ENCODE measurements at regions not wholly inside any gene's neighbourhood (a gene's known extent, or its start where the extent isn't known, plus 50 kb on each side); places are given as distances from the start of the nearest gene placed in this dataset.
"Not testable (repeated sequence)": the region's sequence is repeated elsewhere in the genome, so short reads cannot be mapped to it uniquely, and the experiment has no call there.

GRCh38 chr10:35874311-35875015, 232.4 kb upstream of the FZD8 start:
- no peak for DNase-seq

- DNase-seq = no peak
Observed at GRCh38 chr10:35872671-35873070, 230.6 kb upstream of the FZD8 start.

GRCh38 chr10:35870665-35871310, 228.7 kb upstream of the FZD8 start:
- DNase-seq = no peak

- DNase-seq = not testable (repeated sequence)
Observed at GRCh38 chr10:35858676-35859283, 216.7 kb upstream of the FZD8 start.

GRCh38 chr10:35857860-35858259, 215.8 kb upstream of the FZD8 start:
- DNase-seq = no peak

GRCh38 chr10:35855155-35855947, 213.3 kb upstream of the FZD8 start:
- no peak for DNase-seq

GRCh38 chr10:35854661-35855060, 212.6 kb upstream of the FZD8 start:
- DNase-seq = no peak

GRCh38 chr10:35852721-35853120, 210.6 kb upstream of the FZD8 start:
- DNase-seq = no peak

GRCh38 chr10:35848412-35848811, 206.3 kb upstream of the FZD8 start:
- DNase-seq = no peak

GRCh38 chr10:35844686-35845085, 202.6 kb upstream of the FZD8 start:
- no peak for DNase-seq

GRCh38 chr10:35843524-35844181, 201.6 kb upstream of the FZD8 start:
- DNase-seq = no peak

- no peak for DNase-seq
Observed at GRCh38 chr10:35838054-35838453, 196.0 kb upstream of the FZD8 start.

- DNase-seq = no peak
Observed at GRCh38 chr10:35835545-35835944, 193.4 kb upstream of the FZD8 start.

GRCh38 chr10:35834877-35835494, 192.9 kb upstream of the FZD8 start:
- DNase-seq = no peak

- DNase-seq = no peak
Observed at GRCh38 chr10:35827783-35828182, 185.7 kb upstream of the FZD8 start.

- no peak for DNase-seq
Observed at GRCh38 chr10:35824704-35825103, 182.6 kb upstream of the FZD8 start.

GRCh38 chr10:35822316-35822715, 180.2 kb upstream of the FZD8 start:
- DNase-seq = peak; percentile 76

- peak; percentile 84 for DNase-seq
Observed at GRCh38 chr10:35821339-35821911, 179.3 kb upstream of the FZD8 start.

- DNase-seq = no peak
Observed at GRCh38 chr10:35819736-35820135, 177.6 kb upstream of the FZD8 start.

- DNase-seq = no peak
Observed at GRCh38 chr10:35819011-35819410, 176.9 kb upstream of the FZD8 start.

GRCh38 chr10:35817109-35817508, 175.0 kb upstream of the FZD8 start:
- DNase-seq = not testable (repeated sequence)

GRCh38 chr10:35813219-35813618, 171.1 kb upstream of the FZD8 start:
- no peak for DNase-seq

All from kidney glomerular epithelial cell (primary cell).